Endothelial cell (in vitro differentiated cells): ENCODE measurements at regions not wholly inside any gene's neighbourhood (a gene's known extent, or its start where the extent isn't known, plus 50 kb on each side); places are given as distances from the start of the nearest gene placed in this dataset.

ENCODE experiments used
- DNase-seq: peaks from one replicate; pipeline ENCODE4 v3.0.0; 2021; ENCODE audit warnings: low spot score
- H3K27ac Mint-ChIP-seq: one replicate; pipeline ENCODE4 v1.8.0; 2021; ENCODE audit warnings: mixed read lengths, inconsistent platforms; ENCODE audit not compliant: unreplicated experiment
- H3K27me3 Mint-ChIP-seq: one replicate; pipeline ENCODE4 v1.8.0; 2021; ENCODE audit warnings: mild to moderate bottlenecking, moderate library complexity, mixed read lengths, inconsistent platforms; ENCODE audit not compliant: unreplicated experiment
- H3K36me3 Mint-ChIP-seq: one replicate; pipeline ENCODE4 v1.8.0; 2021; ENCODE audit warnings: mild to moderate bottlenecking, low read depth, mixed read lengths, inconsistent platforms; ENCODE audit not compliant: unreplicated experiment
- H3K4me1 Mint-ChIP-seq: one replicate; pipeline ENCODE4 v1.8.0; 2021; ENCODE audit warnings: mild to moderate bottlenecking, mixed read lengths, inconsistent platforms; ENCODE audit not compliant: unreplicated experiment
- H3K4me3 Mint-ChIP-seq: one replicate; pipeline ENCODE4 v1.8.0; 2021; ENCODE audit warnings: mild to moderate bottlenecking, mixed read lengths, inconsistent platforms; ENCODE audit not compliant: unreplicated experiment
- H3K9me3 Mint-ChIP-seq: one replicate; pipeline ENCODE4 v1.8.0; 2021; ENCODE audit warnings: mixed read lengths, inconsistent platforms; ENCODE audit not compliant: unreplicated experiment
- CTCF ChIP-seq: fragments of 200-600 bp; sonication (generic); IDR thresholded peaks from one replicate; pipeline ENCODE4 v1.5.0; 2021; ENCODE audit warnings: antibody characterized with exemption; ENCODE audit not compliant: unreplicated experiment

- no peak overlapping the region for H3K4me3 Mint-ChIP-seq
- no peaks in the 10 kb centered on the region for H3K36me3 Mint-ChIP-seq
- no peak for TF ChIP-seq CTCF
- no peaks in the 10 kb centered on the region for H3K9me3 Mint-ChIP-seq
- peaks cover 5% of the 10 kb centered on the region for H3K27me3 Mint-ChIP-seq
- no peak overlapping the region for H3K27ac Mint-ChIP-seq
- DNase-seq = no peak
- peaks cover 24% of the 10 kb centered on the region for H3K4me1 Mint-ChIP-seq
These were observed 113.1 kb upstream of the HAAO start for GRCh38 chr2:42905341-42906110.

GRCh38 chr2:42904576-42904876, 112.1 kb upstream of the HAAO start:
- no peak for TF ChIP-seq CTCF
- no peak for DNase-seq
- peaks cover 26% of the 10 kb centered on the region for H3K4me1 Mint-ChIP-seq
- peaks cover 7% of the 10 kb centered on the region for H3K27me3 Mint-ChIP-seq
- no peak overlapping the region for H3K4me3 Mint-ChIP-seq
- no peaks in the 10 kb centered on the region for H3K36me3 Mint-ChIP-seq
- no peaks in the 10 kb centered on the region for H3K9me3 Mint-ChIP-seq
- no peak overlapping the region for H3K27ac Mint-ChIP-seq

GRCh38 chr2:42903821-42904575, 111.6 kb upstream of the HAAO start:
- TF ChIP-seq CTCF = no peak
- peaks cover 26% of the 10 kb centered on the region for H3K4me1 Mint-ChIP-seq
- no peaks in the 10 kb centered on the region for H3K36me3 Mint-ChIP-seq
- no peaks in the 10 kb centered on the region for H3K9me3 Mint-ChIP-seq
- H3K27me3 Mint-ChIP-seq = peaks cover 7% of the 10 kb centered on the region
- no peak overlapping the region for H3K27ac Mint-ChIP-seq
- peak overlapping the region; percentile 6 for H3K4me3 Mint-ChIP-seq
- DNase-seq = no peak

GRCh38 chr2:42902939-42903709, 110.7 kb upstream of the HAAO start:
- no peak overlapping the region for H3K27ac Mint-ChIP-seq
- no peak for DNase-seq
- TF ChIP-seq CTCF = no peak

More at GRCh38 chr2:42902939-42903709, 110.7 kb upstream of the HAAO start:
- H3K27me3 Mint-ChIP-seq = peaks cover 7% of the 10 kb centered on the region
- no peaks in the 10 kb centered on the region for H3K36me3 Mint-ChIP-seq
- no peaks in the 10 kb centered on the region for H3K9me3 Mint-ChIP-seq
- no peak overlapping the region for H3K4me3 Mint-ChIP-seq
- H3K4me1 Mint-ChIP-seq = peaks cover 26% of the 10 kb centered on the region
